Medulla oblongata (tissue), 1 donor: ENCODE measurements at regions not wholly inside any gene's neighbourhood (a gene's known extent, or its start where the extent isn't known, plus 50 kb on each side); places are given as distances from the start of the nearest gene placed in this dataset.
"Not testable (repeated sequence)": the region's sequence is repeated elsewhere in the genome, so short reads cannot be mapped to it uniquely, and the experiment has no call there.

Experiments used
- DNase-seq: peaks from one replicate; pipeline ENCODE4 v3.0.0-alpha.2; 2015; ENCODE audit errors: extremely low spot score

DNA sequence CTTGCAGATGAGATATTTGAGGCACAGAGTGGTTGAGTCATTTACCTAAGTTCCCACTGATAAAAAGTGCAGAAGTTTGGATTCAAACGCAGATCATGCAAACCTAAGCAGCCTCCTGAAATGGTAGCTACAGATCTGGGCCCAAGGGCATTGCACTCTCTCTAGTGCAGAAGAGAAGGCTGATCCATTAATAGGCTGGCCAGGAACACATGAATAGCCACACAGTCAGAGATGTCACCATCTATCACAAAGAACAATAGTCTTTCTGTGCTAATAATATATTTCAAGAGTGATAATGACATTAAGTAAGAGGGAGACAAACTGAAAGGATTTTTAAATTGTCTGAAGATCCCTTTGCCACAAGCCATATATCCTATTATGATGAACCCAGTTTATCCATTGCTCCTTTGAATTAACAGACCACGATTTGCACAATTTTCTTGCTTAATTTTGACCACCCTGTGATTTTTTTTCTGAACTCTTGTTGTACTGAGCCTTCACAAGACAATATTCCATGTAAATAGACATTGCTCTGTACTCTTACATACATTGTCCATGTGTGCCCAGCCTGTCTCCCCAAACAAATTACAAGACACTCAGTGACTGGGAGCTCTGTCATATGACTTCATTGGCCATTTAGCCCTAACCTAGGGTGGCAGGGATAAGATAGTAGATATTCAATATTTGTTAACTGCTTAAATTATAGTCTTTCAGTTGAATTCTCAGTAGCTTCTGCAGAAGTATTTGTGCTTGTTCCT is 112.4 kb upstream of the RBPJ start:
- DNase-seq = peak; percentile 79

DNA sequence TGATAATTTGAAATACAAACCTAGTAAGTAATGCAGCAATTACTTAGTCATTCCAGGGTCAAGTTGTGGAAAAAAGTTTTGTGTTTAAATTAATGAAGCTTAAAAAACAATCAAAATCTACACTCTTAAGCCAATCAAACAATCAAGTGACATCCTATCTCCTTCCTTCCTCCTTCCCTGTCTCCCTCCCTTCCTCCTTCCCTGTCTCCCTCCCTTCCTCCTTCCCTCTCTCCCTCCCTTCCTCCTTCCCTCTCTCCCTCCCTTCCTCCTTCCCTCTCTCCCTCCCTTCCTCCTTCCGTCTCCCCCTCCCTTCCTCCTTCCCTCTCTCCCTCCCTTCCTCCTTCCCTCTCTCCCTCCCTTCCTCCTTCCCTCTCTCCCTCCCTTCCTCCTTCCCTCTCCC is 111.4 kb upstream of the RBPJ start:
- DNase-seq = not testable (repeated sequence)

DNA sequence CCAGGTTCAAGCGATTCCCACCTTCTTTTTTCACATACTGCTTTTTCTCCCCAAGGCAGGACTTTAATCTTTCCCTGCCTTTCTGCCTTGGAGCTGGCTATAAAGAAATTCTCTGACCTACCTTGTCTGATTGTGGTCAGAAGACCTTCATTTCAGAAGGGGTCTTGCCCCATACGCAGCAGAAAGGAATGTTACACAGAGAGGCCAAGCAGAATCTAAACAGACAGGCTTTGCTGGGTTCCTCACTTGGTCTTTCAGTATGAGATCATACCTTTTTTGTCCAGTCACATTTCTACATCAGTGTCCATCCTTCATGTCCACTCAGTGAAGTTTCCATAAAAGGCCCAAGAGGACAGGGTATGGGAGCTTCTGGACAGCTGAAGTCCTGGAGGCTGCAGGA is 108.3 kb upstream of the RBPJ start:
- no peak for DNase-seq

DNA sequence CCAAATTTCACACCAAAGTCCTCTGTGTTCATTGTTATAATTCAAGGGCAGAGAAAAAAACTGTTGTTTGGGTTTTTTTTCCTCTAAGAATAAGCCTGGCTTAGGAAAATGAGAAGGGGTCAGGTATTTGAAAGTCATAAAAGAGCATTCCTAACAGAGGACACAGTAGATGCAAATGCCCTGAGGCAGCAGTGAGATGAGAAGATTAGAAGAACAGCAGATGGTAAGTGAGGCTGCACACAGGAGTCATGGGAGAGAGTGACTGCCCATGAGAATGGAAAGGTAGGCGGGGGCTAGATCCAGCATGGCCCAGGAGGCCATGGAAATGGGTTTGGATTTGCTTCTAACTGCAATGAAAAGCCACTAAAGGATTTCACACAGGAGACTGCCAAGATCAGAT is 107.5 kb upstream of the RBPJ start:
- no peak for DNase-seq

DNA sequence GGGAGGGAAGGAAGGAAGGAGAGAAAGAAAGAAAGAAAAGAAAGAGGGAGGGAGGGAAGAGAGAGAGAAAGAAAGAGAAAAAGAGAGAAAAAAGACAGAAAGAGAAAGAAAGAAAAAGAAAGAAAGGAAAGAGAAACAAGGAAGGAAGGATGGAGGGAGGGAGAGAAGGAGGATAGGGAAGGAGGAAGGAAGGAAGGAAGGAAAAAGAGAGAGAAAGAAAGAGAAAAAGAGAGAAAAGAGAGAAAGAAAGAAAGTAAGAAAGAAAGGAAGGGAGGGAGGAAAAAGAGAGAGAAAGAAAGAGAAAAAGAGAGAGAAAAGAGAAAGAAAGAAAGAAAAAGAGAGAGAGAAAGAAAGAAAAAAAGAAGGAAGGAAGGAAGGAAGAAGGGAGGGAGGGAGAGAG is 105.8 kb upstream of the RBPJ start:
- DNase-seq = no peak

DNA sequence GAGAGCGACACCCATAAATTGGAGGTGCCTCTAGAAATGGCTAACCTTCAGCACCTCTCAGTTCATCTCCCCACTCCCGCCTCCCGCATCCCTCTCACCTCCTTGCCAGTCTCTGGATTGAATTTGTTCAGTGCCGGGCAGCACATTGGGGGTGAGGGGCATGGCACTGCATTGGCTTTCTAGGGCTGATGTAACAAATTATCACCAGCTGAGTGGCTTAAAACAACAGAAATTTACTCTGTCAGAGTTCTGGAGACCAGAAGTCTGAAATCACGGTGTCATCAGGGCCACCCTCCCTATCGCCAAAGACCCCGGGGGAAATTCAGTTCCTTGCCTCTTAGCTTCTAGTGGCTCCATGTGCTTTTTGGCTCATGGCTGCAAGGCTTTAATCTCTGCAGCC is 105.1 kb upstream of the RBPJ start:
- no peak for DNase-seq

DNA sequence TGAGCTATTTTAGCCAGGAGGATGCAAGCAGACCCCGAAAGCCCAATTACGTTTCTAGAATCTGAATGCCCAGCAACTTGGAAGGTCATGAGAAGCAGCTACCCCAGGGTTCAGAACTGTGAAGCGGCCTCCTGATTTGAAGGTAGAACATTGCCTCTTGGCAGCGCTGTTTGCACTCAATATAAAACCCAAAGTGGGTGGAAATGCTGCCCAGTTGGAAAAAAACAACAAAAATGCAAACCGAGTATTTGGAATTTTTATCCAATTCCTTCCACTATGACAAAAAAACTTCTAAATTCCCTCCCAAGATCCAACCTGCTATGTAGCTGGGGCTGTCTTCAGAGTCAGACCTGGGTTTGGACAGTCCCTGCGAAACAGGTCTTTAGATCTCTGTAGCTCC is 103.3 kb upstream of the RBPJ start:
- peak; percentile 23 for DNase-seq

DNA sequence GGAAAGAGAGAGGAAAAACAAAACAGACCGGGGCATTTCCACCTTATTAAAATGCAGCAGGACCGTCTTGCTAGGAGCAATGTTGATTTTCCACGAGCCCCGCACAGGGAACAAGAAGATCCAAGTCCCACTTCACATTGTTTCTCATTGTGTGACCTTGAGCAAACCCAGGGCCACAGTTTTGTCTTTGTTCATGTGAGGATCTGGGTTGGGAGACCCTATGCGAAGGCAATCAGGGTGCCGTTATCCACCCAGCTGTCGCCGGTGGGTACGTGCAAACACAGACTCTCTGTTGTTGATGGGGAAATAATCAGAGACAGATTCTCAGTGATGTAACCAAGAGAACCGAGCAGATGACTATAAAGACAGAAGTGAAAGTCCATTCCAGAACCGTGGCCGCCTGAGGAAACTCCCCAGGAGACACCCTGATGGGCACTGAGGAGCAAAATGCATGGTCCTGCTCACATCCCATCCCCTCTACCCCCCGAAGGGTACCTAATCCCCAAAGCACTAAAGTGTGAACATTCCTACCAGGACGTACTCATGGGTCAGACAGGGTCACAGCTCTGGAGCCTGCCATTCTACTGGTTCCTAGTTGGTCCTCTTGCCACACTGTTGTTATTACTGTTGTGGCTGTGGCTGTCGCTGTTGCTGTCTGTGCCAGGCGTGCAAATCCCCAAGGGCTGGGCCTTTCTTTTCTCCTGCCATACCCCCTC is 102.7 kb upstream of the RBPJ start:
- DNase-seq = peak; percentile 84

DNA sequence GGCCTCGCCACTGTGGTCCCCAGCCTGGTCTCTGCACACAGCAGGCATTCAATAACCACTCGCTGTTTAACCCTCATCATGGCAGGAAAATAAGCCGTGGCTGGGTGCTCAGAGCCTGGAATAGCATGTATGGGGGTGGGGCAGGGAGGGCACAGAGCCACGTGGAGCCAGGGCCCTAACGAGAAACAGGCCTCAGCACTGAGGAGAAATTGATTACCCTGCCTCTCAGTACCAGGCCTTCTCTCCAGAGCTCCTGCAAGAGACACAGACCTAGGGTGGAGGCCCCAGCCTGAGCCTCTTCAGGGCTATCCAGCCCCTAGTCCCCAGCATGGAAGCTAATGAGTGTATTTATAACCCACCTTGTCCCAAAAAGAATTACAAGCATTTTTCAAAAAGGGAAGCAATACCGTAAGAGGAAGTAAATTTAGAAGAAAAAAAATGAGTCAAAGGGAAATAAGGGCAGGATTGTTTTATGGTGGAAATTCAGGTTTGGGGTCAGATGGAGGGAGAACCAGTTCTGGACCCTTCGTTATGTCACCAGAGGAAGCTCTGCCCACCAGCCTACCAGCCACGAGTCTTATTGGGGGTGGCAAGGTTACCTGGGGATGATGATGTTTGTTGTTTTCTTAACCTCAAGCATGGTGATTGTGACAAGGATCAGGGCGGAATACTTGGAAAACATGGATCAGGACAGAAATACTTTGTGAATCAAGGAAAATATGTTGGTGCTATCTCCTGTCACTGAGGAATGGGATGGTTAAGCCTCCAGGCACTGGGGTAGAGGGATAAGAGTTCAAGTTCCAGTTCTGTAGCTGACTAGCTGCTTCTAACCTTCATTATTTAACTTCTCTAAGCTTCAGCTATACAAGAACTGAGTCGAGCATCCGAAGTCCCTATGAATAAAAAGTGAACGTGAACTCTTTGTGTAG is 101.9 kb upstream of the RBPJ start:
- peak; percentile 22 for DNase-seq

DNA sequence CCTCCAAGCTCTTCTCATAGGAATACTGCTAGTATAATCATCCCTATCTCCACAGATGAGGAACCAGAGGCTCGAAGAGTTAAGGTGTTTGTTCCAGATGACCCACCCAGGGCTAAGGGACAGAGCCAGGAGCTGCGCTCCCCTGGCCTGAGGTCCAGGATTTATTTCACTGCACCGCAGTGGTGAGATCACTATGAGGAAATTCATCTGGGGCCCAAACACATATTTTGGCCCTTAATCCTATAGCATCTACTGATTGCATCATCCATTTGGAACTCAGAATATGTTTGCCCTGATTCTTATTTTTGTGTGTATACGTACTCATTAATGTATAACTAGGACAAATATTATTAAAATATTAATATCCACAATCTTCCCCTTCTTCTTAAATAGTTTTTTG is 100.1 kb upstream of the RBPJ start:
- DNase-seq = no peak

DNA sequence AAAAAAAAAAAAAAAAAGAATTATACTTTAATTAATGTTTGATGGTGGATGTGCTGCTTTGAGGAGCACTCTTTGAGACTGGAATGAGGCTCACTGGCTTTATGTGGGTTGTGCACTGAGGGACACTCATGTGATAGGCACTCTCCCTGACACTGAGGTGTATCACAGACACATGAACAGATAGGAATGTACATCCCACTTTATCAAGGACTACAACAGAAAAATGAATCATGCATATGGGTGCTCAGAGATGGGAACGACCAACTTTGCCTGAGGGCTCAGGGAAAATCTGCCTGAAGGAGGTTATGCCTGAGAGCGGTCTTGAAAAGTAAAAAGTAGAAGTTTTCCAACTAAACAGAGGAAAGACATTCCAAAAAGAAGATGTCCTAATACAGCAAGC is 97.7 kb upstream of the RBPJ start:
- no peak for DNase-seq

DNA sequence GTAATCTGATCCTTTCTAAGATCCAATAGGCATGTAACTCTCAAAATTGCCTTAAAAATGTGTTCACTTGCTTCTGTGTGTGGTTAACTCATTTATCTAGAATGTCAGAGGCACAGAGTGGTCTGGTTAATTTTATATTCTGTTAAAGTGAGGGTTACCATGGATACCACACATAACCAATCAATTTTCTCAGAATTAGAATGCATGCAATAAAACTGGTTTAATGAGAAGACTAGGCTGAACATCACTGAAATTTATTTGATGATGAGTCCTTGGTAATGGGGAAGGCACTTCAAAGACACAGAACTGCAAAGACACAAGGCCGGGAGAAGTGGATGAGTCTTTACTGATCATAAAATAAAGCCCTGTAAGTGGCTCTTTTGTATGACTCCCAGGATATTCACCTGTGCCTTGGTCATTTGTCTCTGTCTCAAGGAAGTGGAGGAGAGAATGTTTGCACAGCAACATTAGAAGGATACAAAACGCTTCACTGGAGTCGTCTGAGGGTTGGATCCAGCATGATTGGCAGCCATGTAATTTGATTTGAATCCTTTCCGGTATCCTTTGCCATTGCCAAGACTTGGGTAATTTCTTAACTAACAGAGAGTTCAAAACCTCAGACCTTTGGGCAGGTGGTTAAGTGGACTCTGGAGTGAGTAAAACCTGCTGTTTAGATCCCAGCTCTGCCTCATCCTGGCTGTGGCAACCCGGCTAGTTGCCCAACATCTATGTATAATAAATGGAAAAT is 94.0 kb upstream of the RBPJ start:
- DNase-seq = no peak

DNA sequence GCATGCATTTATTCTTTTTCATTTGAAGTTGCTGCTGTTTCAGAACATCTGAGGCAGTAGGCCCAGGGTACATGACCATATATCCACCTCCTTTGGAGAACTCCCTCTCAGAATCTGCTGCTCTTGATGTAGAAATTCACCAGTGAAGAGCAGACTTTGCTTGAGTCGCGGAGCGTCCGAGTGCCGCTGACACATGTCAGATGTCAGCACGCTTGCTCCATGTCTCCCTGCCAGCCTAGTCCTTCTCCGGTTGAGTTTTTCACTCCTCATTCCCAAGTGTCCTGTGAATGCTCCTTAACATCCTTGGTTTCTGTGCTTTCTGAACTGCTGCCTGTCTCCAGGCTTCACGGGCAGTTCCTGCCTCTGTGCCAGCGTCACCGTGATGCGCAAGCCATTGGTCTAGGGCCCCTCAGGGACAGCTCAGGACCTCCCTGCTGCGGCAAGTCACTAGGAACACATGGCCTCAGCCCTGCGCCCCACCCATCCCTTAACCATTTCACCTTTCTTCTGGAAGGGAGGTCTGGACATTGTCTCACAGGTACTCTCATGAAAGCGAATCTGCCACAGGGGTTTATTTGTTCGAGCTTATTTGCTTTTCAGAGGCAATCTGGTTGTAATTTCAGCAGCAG is 93.1 kb upstream of the RBPJ start:
- no peak for DNase-seq

DNA sequence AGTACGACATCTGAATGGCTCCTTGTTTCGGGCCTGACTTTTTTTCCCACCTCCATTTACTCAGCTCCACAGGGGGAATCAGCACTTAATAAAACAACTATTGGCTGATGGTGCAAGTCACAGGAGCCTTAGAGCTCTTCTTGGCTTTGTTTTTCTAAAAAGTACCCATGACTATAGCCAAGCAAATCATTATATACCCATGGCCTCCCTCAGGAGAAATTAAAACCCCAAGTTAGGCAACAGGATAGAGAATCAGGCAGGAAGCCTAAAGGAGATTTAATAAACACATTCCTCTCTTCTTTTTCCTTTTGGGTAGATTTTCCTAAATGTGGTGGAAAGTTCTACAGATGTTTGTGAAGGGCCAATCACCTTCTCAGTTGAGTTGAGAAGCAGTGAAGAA is 91.9 kb upstream of the RBPJ start:
- no peak for DNase-seq

DNA sequence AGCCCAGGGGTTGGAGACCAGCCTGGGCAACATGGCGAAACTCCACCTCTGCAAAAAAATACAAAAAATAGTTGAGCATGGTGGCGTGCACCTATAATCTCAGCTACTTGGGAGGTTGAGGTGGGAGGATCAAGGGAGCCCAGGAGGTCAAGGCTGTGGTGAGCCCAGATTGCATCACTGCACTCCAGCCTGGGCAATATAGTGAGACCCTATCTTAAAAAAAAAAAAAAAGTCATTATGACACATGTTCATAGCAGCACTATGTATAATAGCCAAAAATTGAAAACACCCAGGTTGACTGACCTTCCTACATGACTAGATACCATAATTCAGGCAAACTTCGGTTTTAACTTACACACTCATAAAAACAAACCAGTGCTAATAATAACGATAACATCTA is 90.8 kb upstream of the RBPJ start:
- DNase-seq = no peak

DNA sequence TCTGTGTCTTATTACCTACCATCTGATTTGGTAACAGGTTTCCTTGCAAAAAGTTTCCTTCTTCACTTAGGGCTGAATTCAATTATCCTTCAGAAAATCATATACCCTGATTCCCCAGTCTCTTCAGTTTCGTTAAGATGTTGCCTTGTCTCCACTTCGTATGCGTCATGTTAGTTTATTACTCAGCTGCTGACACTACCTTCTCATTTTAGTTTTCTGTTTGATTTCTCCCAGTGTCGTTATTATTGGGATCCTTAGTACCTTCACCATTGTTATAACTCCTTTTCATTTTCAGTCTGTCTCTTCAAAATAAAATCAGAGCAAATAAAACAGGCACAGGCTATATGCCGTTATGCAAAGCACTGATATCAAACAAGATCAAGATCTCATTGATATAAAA is 87.5 kb upstream of the RBPJ start:
- DNase-seq = no peak

DNA sequence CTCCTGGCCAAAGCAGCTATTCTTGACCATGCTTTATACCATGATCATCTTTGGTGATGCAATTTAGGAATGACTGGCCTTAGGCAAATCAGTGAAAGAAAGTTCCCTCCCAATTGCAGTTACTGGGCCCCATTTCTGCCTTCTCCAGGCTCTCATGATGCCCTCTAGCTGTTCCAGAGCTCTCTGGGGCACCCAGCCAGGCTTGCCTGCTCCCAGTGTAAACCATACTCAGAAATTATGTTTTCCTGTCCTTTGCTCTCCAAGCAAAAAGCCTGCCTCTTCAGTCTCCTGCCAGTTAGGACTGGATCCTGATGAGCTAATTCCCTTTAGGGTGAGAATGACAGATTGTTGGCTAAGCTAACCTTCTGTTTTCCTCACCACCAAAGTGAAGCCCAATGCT is 85.3 kb upstream of the RBPJ start:
- DNase-seq = peak; percentile 24

DNA sequence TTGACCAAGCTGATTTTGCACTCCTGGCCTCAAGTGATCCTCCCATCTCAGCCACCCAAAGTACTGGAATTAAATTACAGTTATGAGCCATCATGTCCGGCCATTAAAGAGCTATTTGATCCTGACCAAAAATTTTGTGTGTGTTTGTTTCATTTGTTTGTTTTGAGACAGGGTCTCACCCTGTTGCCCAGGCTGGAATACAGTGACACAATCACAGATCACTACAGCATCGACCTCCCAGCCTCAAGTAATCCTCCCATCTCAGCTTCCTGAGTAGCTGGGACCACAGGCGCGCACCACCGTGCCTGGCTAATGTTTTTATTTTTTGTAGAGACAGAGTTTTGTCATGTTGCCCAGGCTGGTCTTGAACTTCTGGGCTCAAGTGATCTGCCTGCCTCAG is 82.9 kb upstream of the RBPJ start:
- DNase-seq = no peak

DNA sequence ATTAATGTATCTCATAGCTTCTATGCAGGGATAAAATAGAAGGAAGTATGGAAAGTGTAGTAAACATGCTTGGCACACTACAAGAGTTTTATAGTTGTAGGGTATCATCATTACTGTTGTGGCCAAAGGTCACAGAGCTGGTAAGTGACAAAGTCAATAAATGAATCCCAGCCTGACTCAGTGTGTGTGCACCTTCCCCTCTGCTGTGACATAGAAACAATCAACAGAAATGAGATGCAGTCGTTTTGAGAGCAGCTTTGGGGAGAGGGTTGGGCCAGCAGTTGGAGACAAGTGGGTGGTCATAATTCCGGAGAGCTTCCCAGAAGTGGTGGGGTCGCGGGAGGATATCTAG is 82.4 kb upstream of the RBPJ start:
- DNase-seq = peak; percentile 44

DNA sequence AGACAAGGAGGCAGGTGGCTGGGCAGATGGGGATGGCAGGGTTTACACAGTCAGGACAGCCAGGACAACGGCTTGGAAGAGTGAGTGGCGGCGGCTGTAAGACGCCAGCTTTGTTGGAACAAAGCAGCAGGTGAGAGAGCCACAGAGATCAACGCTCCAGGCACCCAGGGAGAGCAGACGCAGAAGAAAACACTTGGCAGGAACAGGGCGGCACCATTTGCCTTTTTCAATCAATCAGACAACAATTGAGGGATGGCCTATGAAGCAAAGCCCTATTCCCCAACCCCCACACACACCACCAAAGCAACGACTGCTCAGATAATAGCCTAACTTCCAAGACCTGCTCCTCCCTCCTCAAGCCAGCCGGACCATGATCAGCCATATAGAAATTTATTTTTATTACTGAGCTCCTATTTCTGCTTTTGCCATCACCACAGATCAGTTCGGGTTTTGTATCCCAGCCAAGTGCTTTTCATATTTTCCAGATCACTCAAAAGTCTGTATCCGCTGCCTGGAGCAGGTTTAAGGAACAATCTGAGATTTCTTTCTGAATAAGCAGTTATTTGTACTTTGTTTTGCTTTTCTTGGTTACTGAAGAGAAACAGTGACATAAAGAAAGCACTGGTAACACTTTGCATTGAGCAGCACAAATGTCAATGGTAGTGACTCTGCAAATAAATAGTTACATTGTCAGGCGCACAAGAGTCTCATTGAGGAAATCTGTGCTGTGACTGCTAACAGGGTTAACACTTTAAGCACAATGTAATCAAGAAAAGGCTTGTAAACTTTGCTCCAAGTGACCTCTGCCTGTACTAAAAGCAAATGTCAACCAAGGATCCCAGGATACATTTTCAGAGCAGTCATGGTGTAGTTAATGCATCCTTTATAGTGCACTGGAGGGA is 81.8 kb upstream of the RBPJ start:
- DNase-seq = peak; percentile 91
